ENCODE measurements at regions not wholly inside any gene's neighbourhood (a gene's known extent, or its start where the extent isn't known, plus 50 kb on each side); places are given as distances from the start of the nearest gene placed in this dataset.

DNA sequence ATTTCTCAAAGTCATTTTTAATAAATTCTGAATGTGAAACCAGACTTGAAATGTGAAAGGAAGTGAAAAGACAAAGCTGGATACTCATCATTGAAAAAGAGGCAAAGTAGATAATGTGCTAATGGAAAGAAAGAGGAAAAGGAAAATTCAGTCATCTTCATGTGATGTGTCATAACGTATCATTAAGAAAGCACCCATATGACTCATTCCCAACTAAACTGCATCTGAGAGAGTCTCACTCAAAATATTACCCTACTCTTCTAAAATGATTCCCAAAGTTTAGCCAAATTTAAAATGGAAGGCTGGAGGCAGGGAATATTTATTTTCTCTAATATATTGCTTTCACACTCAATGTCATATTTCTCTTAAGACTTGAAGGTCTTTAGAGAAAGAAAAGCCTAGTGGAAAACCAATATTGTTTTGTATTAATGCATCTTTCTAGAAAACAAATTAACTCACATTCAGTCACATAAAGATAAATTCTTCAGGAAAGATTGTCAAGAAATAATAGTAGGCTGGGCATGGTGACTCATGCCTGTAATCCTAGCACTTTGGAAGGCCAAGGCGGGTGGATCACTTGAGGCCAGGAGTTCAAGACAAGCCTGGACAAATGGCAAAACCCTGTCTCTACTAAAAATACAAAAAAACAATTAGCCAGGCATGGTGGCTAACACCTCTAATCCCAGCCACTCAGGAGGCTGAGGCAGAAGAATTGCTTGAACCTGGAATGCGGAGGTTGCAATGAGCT lies 129.9 kb downstream of the SLC30A10 start:
- no peak for DNase-seq

DNA sequence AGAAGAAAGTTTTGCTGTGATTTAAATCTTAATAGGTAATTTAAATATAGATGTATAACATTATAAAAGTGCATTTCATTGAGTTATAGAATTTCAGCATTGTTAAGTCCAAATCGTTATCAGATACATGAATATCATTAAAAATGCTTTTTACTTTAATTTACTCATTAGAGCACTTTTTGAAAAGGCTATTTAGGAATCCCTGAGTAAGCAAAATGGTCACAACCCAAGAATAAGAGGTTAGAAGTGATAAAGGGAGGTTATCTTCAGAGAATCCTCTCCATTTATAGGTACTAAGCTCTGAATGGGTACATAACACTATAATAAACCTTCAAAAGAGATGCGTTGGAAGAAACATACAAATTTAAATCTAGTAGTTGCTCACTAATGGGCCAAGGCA lies 130.7 kb downstream of the SLC30A10 start:
- DNase-seq = no peak

DNA sequence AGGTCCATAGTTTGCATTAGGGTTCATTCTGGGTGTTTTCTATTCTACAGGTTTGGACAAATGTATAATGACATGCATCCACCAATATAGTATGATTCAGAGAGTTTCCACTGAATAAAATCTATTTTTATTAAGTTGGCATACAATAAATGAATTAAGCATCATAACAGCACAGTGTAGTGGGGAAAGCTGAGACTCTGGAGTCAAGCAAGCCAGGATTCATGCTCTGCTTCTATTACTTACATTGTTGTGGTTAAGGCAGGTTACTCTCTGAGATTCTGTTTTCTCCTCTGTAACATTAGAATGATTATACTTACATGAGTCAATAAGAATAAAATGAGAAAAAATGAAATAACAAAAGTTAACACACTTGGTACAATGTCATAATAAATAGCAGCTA lies 131.3 kb downstream of the SLC30A10 start:
- DNase-seq = no peak

DNA sequence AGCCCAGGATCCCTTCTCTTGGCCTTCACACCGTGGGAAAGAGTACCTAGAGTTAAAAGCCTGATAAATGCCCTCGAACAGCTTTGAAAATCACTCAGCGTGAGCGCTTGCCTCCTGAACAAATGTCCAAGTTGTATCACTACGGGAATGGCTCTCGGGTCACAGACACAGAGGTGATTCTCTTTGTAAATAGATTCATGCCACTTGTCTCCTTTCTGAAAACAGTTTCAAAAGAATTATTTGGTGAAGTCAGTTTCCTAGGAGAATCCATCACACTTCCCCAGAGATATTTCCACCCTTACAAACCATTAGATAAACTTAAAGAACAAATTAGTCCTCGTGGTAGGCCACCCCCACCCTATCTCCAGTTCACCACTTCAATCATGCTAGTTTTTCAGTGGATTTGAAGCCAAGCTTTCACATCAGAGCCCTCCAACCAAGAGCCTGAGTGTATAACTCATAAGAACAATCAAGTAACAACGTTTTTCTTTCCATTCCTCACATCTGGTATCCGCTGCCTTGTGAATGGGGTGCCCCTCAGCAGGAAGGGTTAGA lies 132.9 kb downstream of the SLC30A10 start:
- DNase-seq = no peak

DNA sequence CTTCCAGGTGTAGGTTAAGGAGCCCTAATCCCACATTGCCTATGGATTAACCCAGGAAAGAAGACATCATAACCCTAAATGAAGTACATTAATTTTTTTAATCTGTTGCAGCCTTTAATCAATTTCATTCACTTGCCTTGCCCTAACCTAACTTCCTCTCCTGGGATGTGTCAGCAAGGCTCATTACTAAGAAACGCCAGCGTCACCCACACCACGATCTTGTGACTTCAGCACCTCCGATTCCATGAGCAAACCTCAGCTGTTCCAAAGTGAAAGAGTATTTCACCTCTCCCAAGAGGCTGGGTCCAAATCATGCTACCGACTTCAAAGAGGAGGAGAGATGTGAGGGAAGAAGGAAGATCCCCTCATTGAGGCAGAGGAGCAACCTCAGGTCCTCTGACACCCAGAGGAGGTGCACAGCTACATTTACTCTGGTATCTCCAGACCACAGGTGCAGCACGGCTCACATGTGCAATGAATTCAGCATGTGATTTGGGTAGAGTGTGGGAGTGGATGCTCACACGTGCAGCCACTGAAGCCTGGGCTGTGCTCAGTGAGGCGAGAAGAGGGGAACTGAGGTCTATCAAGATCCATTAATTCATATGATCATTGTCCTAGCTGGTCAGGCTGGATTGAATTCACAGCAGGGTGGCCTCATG lies 134.1 kb downstream of the SLC30A10 start:
- DNase-seq = no peak

DNA sequence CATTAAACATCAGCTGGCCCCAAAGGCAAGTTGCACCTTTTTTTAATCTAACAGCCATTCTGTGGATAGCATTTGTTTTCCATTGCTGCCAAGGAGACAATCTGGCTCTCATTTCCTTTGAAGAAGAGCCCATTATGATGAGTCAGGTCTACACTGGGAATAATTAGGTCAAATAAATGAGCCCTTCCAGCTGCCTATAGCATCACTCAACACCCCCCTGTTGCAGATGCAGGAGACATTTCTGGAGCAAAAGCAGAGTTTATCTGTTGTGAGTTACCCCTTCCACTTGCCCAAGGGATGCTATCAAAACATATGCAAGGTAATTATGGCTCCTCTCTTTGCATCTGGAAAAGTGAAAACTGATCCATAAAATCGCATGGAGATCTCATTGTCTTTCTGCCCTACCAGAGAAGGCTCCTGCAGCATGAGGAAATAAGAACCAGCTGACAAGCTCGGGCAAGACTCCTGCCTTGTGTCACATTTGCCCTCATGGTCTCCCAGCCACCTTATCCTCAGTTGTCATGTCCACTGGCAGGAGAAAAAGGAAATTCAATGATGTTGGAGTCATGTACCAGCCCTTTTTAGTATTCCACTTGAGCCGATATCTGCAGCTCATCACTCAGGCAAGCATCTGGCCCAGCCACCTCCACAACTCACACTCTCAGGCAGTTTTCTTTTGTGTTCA lies 135.9 kb downstream of the SLC30A10 start:
- DNase-seq = no peak

DNA sequence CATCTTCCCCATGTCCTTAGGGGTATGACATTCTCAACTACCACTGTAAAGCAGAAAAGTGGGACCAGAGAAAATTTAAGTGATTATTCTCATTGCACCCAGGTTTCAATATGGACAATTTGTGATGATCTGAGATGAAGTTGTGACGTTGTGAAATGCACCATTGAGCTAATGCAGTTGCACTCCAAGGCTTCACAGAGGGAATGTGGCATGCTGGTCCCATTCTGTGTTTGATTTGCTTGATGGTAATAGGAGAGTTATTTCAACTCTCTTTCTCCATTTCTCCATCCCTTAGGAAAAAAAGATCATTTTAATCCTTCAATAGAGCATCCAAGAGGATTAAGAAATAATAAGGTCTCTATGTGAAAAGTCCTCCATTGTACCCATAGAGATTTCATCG lies 136.6 kb downstream of the SLC30A10 start:
- no peak for DNase-seq

DNA sequence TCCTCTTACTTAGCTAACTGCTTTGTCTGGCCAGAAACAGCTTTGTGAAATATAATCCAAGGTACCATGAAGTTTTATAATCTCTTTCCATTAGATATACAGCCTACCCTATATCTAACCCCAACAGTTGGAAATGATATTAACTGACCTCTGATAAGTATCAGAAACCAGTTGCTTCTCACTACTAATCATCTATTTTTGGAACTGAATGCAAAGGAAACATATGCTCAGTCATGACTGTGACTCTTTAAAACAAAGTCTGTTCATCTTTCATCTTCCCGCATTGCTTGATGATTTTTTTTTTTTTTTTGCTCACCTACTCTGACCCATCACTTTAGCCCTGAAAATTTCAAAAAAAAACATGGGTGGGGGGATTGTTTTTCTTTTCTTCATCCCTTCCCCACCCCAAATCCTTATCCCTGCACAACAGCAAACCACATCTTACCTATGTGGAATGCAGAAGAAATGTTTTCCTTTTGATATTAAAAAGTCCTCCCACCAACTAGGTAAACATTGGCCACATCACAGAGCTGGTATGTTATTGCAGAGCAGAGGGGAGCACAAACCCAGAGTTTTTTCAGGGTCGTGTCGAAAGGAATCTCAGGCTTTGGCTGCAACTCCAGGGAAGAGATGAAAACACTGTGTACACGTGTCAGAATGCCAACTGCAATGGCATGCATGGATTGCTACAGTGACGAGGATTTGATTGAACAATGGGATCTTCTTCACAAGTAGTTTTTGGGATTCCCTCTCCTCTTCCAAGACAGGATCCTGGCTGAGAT lies 137.3 kb downstream of the SLC30A10 start:
- DNase-seq = no peak

DNA sequence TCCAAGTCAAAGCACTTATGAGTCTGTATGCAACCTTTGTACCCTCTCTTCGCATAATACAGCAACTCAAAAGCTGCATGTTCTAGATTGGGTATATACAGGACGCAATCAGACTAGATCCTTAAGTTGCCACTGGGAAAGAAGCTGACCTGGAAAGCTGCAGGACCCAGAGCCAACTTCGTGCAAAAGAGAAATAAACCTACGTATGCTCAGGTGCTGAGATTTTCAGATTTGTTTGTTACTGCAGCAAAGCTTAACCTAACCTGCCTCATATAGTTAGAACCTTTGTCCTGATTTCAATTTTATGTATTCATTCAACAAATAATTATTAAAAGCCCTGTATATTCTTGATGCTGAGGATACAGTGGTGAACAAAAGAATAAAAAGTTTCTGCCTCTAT lies 139.7 kb downstream of the SLC30A10 start:
- no peak for DNase-seq

DNA sequence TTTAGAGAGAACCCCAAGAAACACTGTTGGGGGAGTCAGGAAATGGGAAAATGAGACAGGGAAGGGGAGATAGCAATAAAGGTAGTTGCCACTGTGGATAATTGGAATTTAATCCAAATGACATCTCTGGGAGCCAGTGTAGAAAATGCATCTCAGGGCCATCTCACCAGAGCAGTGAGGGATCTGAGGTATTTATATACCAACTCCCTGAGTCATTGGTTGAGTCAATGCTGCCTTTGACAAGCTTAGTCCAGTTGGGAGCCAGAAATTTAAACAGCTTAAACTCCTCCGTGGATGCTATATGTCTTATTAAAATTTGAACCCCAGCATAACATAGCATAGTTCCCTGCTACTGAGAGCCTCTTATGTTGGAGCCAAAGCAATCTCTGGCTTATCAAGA lies 140.3 kb downstream of the SLC30A10 start:
- no peak for DNase-seq

DNA sequence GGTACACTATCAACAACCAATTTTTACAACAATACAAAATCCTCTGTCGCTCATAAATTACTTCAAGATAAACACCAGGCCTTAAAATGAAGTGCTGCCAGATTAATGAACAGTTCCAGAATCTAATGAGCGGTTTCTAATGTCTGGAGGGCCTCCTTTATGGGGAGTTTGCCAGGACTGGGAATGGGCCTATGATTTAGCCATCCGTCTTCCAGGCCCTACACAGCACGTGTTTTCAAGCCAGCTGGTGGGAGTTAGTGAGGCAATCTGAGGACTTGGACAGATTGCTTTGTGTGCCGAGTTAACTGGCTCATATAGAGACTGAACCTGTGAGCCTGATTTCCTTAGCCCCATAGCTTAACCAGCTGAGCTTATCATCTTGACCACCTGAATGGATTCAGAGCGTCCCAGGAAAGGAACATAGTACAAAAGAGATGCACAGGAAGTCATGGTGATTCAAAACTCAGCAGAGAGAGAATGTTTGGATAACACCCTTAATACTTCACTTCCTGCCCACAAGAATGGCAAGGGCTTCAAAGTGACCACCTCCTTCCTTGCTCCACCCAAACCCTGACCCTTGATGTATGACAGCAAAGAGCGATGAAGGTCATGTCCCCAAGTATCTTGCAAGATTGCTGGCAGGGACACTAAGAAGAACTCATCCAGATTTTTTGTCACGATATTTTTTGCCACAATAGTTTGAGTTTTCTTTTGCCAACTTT lies 143.5 kb downstream of the SLC30A10 start:
- no peak for DNase-seq

DNA sequence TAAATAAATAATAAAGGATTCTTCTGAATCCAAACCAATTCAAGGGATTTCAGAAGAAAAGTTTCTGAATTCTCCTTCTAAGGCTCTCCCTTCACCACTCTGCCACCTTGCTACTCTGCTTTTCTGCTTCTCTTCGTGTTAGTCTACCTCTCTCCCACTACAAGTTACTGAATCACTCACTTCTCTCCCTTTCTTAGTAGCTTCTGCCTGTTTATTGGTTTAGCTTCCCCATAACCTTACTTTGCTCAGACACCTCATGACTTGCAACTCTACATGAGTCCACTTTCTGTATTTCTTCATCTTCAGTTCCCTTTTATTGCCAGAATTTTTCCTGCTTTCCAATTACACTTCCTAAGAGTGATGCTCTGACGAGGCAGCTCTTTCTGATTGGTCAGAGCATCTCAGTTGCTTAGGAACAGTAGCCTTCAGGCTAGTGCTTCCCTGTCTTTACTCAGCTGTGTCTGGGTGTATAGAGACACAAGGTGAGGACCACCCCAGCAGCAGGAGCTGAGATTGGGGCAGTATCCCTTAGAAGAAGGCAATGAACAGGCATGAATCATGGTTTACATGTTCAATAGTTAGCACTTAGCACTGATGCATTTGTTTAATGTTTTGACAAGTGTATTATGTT lies 144.6 kb downstream of the SLC30A10 start:
- no peak for DNase-seq

DNA sequence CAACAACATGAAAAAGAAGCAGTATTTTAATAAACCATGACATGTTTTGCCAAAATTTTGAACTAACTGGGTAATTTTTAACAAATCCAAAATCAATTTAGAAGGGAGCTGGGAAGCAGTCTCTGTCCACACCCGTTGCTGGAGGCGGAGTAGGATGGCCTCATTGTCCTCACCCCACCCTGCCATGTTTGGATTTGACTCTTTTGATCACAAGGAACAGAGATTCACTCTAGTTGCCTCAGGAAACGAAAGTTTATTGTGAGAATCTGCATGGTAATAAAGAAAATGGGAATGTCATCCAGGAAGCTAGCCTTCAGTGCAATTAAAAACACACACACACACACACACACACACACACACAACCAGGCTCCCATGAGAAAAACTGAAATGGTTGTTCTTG lies 145.4 kb downstream of the SLC30A10 start:
- no peak for DNase-seq

DNA sequence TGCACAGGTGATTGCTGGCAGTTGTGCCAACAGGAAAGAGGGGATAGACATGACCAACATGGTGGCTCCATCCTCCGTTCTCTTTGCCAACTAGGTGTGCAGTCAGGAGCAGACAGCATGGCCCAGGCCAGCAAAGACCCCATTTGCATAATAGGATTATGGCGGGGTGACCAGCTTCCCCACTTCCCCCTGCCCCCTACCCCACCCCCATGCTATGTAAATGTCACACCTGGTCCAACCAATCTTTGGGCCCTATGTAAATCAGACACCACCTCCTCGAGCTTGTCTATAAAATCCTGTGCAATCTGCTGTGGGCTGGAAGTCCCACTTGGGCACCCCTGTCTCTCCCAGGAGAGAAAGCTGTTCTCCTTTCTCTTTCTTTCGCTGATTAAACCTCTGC lies 146.0 kb downstream of the SLC30A10 start:
- DNase-seq = no peak

DNA sequence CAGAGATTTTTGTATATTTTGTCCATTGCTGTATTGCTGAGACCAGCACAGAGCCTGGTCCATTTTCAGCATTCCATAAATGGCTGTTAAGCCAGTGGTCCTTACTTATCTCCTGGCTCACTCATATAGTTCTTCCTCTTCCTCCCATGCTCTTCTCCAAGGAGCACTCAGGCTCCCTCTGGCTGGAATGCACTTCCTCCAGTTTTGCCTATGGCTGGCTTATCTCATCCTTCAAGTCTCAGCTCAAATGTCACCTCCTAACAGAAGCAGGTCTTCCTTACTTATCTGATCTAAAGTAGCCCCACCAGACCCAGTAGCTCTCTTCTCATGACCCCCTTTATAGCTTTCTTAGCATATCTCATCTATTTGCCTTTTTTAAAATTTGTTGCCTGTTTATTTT lies 146.9 kb downstream of the SLC30A10 start:
- DNase-seq = no peak

DNA sequence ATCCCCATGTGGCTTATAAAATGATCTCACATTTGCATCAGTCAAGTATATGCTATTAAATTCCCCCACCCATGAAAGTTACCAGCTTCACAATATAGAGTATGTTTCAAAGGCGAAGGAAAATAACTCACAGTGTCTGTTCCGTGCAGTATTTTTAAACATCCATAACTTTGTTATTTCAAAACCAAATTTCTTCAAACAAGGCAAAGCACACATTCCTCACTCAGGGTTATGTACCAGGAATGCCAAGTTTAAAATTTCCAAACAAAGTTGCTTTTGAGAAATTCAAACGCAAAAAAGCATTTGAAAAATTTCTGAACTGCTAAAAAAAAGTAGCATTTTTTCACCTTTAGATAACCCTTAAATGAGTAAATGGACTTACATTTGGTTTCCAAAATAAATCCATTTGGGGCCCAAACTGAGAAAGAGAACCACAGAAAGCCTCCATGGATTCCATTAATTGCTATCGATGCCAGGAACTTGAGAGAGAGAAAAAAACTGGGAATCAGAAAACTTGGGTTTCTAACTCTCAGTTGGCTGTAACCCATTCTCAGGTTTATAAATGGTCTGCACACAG lies 149.5 kb downstream of the SLC30A10 start:
- DNase-seq = no peak

DNA sequence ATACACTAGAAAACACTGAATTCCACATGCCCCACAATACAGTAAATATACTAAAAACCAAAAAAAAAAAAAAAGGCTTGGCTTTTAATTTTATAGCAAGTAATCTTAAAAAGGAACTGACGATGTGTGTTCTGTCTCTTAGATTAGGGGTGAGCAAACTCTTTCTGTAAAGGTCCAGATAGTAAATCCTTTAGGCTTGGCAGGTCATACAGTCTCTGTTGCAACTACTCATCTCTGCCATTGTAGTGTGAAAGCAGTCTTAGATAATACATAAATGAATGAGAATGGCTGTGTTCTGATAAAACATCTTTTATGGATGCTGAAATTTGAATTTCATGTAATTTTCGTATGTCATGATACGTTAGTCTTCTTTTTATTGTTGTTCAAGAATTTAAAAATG lies 150.2 kb downstream of the SLC30A10 start:
- DNase-seq = no peak

DNA sequence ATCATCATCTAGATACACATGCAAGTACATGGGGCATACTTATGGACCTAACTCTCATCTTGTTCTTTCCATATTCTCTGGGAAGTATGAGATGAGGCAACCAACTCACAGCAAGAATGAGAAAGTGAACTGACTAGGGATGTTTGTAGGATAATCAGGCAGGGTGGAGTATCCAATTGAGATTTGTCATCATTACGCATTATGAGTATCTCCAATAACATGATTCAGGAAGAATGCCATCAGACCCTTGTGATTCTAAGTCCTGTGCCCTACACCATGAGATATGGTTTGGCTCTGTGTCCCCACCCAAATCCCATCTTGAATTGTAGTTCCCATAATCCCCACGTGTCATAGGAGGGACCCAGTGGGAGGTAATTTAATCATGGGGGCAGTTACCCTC lies 154.0 kb downstream of the SLC30A10 start:
- no peak for DNase-seq

DNA sequence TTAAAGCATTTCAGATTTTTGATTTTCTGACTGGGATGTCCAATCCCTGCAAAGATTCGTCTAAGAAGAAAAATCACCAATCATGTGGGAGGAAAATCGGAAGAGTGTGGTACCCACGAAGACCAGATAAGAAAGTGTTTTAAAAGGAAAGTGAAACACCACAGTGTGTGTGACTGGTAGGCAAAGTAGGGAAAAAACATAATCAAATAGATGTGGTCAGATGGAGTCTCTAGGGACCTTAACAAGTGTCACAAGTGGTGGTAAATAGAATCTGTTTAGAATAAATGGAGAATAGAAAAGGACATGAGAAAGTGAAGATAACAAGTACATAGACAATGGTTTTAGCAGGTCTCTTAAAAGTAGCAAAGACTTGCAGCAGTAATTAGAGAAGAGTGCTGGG lies 154.6 kb downstream of the SLC30A10 start:
- DNase-seq = no peak

DNA sequence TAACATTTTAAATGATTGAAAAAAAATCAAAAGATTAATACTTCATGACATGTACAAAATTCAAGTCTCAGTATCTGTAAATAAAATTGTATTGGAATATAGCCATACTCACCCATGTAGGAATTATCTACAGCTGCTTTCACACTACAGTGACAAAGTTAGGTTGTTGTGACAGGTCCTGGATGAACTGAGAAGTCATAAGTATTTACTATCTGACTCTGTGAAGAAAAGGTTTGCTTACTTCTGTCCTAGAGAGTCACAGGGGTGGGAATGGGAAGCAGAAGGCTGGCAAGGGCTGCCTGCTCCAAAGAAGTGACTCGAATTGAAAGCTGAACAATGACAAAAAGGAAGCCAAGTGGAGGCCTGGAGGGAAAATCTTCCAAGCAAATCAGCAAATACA lies 155.2 kb downstream of the SLC30A10 start:
- no peak for DNase-seq

DNA sequence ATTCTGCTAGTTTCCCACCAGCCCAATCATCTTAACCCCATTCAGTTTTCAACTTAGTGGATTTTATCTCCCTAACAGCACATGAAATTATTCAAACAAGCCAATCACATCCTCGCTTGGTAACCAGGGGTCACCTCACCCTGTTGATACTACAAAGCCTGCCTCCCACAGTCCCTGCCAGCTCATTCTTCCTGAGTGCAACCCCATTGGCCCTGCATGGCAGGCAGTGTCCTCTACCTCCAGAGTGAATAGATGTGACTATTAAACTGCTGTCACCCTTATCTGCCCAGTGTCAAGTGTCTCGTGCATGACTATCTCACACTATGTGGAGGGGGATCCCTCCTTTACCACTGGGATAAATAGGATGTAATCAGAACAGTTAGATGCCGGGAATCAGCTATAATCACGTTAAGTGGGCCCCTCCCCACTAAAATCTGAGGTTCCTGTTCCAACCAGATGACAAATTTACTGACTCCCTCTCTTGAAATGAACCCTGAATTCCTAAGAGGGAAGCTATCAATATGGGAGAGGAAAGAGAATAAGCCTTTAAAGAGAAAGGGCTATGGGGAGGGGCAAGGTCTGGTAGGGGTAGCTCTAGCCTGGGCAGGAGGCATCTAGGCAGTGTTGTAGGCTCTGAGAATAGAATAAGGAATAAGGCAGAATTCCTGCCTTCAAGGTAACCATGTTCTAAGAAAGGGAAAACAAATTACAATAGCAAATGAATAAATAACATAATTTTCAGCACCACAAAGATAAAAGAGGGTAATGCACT lies 155.9 kb downstream of the SLC30A10 start:
- no peak for DNase-seq
